NB4 (cell line): ENCODE measurements at regions not wholly inside any gene's neighbourhood (a gene's known extent, or its start where the extent isn't known, plus 50 kb on each side); places are given as distances from the start of the nearest gene placed in this dataset.

ENCODE experiments used
- DNase-seq: peaks from one replicate; pipeline ENCODE4 v3.0.0; 2010; ENCODE audit warnings: low read depth
- H3K4me3 ChIP-seq: one replicate; pipeline ENCODE4 v1.5.1; 2011; ENCODE audit warnings: mild to moderate bottlenecking, low read depth, low read length, moderate library complexity
- MYC ChIP-seq: IDR thresholded peaks from 2 replicates; pipeline ENCODE4 v1.6.1; 2011; ENCODE audit warnings: low read depth, low read length
- POLR2A ChIP-seq: IDR thresholded peaks from 2 replicates; pipeline ENCODE4 v1.6.1; 2011; ENCODE audit warnings: mild to moderate bottlenecking; ENCODE audit not compliant: insufficient read length; ENCODE audit errors: extremely low read depth
- TF ChIP-seq, protein P1 (sequence below): IDR thresholded peaks from 2 replicates; pipeline ENCODE4 v1.6.1; 2011; ENCODE audit warnings: low read depth, low read length
- TF ChIP-seq, protein P2 (sequence below): IDR thresholded peaks from one replicate; pipeline ENCODE4 v1.5.1; 2012; ENCODE audit warnings: low read depth, low read length

DNA sequence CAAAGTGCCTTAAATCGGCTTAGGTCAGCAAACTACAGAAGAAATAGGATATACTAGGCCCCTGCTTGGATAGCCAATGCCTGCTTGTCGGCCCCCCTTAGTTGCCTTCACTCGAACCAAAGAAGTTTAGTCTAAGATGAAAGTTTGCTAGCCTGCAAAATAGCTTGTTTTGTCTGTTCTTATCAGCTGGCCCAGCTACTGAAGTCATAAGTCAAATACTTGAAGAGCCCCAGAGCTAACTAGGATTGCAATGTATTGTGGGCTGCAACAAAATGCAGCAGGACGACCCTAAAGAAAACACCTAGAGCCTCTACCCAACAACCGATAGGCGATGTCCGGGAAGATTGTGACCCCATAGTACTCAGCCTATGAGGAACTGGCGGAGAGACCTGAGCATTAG is 183.5 kb upstream of the HS6ST1 start:
- TF ChIP-seq, protein P1, sequence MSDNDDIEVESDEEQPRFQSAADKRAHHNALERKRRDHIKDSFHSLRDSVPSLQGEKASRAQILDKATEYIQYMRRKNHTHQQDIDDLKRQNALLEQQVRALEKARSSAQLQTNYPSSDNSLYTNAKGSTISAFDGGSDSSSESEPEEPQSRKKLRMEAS = no peak
- TF ChIP-seq POLR2A (no peak), MYC (no peak)
- TF ChIP-seq, protein P2, sequence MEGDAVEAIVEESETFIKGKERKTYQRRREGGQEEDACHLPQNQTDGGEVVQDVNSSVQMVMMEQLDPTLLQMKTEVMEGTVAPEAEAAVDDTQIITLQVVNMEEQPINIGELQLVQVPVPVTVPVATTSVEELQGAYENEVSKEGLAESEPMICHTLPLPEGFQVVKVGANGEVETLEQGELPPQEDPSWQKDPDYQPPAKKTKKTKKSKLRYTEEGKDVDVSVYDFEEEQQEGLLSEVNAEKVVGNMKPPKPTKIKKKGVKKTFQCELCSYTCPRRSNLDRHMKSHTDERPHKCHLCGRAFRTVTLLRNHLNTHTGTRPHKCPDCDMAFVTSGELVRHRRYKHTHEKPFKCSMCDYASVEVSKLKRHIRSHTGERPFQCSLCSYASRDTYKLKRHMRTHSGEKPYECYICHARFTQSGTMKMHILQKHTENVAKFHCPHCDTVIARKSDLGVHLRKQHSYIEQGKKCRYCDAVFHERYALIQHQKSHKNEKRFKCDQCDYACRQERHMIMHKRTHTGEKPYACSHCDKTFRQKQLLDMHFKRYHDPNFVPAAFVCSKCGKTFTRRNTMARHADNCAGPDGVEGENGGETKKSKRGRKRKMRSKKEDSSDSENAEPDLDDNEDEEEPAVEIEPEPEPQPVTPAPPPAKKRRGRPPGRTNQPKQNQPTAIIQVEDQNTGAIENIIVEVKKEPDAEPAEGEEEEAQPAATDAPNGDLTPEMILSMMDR = no peak
- no peak overlapping the region for H3K4me3 ChIP-seq
- no peak for DNase-seq

DNA sequence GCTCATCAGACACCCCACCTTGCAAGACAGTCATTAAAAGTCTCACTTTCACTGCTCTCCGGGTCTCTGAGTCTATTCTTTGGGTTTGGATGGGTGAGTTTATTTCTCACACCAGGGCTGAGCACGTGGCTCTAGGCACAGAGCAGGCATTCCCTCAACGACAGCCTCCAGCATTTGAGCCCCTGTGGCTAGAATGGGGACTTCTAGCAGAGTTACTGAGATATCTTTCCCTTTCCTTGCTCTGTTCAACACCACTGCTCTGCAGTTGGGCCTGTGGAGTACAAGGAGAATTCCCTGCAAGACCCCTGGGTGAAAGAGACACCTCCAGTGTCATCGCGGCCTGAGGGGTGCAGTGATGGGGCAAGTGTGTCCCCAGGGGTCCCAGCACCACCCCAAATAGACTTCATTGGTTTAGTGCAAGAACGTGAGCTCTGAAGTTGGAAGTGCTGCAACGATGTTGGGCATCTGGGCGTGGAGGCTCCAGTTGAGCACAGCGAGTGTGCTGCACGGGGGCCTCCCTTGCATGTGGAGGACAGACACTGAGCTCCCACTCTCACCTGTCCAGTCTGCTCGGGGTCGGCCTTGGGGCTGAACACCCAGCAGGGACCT is 184.1 kb upstream of the HS6ST1 start:
- TF ChIP-seq, protein P2 = no peak
- TF ChIP-seq, protein P1 = no peak
- H3K4me3 ChIP-seq = no peak overlapping the region
- no peak for DNase-seq

DNA sequence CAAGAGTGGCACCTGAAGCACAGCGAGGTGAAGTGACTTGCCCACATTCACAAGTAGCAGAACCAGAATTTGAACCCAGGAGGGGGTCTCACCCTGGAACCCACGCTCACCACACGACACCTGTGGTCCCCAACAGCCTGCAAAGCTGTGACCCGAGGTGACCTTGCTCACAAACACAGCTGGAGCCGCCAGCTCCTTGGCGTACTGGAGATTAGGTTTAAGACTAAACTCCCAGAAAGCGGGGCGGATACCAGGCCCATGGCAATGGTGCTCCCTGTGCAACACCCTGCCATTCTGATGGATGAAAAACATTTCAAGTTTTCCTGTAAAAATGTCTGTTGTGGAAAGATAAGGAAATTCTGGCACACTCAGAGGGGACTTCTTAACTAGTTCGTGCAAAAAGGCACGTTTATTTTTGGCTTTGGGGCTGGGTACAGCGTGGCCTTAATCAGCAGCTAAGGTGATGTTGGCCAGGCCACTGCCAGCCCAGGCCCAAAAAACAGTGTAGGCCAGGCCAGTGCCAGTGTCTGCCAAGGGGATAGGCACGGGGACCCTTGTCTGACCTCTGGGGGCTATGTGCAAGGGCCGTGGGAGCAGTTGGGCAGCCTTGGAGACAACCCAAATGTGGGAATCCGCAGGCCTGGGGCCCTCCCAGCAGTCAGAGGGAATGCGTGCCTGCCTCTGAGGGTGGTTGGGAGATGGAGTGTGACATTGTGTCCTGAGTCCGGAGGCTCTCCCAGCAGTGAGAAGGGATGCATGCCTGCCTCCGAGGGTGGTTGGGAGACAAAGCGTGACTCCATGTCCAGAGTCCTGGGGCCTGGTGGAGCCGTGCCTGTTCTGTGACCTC is 185.0 kb upstream of the HS6ST1 start:
- no peak overlapping the region for H3K4me3 ChIP-seq
- no peak for DNase-seq
- TF ChIP-seq POLR2A = no peak
- TF ChIP-seq, protein P1 = no peak
- TF ChIP-seq, protein P2 = no peak
- no peak for TF ChIP-seq MYC

DNA sequence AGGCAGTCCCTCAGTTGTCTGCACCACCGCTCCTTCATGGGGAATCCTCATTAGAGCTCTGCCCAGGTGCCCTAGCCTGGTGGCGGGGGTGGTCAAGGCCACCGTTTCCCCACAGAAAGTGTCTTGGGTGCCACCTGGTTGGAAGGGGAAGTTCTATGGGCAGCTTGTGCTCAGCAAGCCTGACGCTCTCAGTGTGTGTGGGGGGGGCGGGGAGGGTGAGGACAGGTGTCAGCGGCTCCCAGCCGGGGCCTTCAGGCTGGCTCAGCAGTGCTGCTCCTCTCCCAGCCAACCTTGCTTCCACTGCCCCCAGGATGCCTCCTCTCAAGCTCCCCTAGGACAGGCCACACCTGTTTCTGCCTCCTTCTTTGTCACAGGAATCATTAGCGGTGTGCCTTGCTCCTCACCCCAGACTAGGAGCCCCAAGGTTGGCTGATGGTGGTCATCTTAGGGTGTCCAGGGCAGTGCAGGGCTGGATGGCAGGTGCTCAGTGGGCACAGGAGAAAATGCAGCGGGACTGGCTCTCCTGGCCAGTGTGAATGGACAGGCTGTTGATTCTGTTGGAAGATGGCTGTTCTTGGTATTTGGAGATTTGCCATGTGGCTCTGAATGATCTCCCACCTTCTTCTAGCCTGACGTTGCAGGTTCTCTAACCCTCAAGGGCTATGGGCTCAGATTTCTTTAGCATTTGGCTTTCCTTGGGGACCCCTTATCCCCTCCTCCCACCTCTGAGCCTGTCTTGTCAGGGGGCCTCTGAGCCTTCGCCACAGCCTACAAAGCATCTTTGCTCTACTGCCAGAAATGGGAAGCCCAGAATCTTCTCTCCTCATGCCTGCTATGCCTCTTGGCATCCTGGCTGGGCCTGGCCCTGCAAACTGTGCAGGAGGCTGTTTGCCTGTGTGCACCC is 185.8 kb upstream of the HS6ST1 start:
- DNase-seq = peak; percentile 38
- H3K4me3 ChIP-seq = no peak overlapping the region
- TF ChIP-seq, protein P1 = no peak
- TF ChIP-seq MYC = no peak
- TF ChIP-seq, protein P2 = no peak
- TF ChIP-seq POLR2A = no peak

DNA sequence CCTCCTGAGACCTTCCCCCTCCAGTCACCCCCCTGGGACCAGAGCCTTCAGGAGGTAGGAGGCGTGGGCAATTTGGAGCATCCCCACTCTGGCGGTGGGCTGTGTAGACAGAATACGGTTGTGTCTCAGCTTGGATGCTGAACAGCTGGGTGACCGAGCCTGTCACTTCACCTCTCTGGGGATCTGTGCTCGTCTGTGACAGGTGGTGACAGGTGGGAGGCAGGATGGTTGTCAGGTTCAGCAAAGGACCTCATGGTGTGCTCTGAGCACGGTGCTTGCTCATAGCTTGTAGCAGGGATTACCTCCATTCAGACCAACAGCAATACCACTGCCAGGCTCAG is 186.5 kb upstream of the HS6ST1 start:
- no peak for DNase-seq
- TF ChIP-seq POLR2A (no peak), MYC (no peak)
- TF ChIP-seq, protein P1 = no peak
- TF ChIP-seq, protein P2 = no peak
- H3K4me3 ChIP-seq = no peak overlapping the region
